Right atrium auricular region (tissue), 2 donors: ENCODE measurements at regions not wholly inside any gene's neighbourhood (a gene's known extent, or its start where the extent isn't known, plus 50 kb on each side); places are given as distances from the start of the nearest gene placed in this dataset.

ENCODE experiments used
- DNase-seq: peaks from one replicate; pipeline ENCODE4 v3.0.0-alpha.2; 2019; ENCODE audit warnings: low spot score
- H3K27ac ChIP-seq, 2 donors: fragments of 200-600 bp; sonication (generic); 1 replicate in 1 of 2; 2 replicates in 1 of 2; pipeline ENCODE4 v1.5.1; 2016 to 2019
- H3K27me3 ChIP-seq, 2 donors: fragments of 200-600 bp; sonication (generic); one replicate each; pipeline versions ENCODE4 v1.5.1 to v1.6.0; 2017 to 2019
- H3K36me3 ChIP-seq: fragments of 200-600 bp; sonication (generic); one replicate; pipeline ENCODE4 v1.5.1; 2016
- H3K4me1 ChIP-seq, 2 donors: fragments of 200-600 bp; sonication (generic); one replicate each; pipeline versions ENCODE4 v1.5.1 to v1.6.0; 2017 to 2019
- H3K4me3 ChIP-seq, 2 donors: fragments of 200-600 bp; sonication (generic); 1 replicate in 1 of 2; 2 replicates in 1 of 2; pipeline ENCODE4 v1.5.1; 2017 to 2019; ENCODE audit warnings: mild to moderate bottlenecking in 1 of 2, moderate library complexity in 1 of 2
- H3K9me3 ChIP-seq, 2 donors: fragments of 200-600 bp; sonication (generic); one replicate each; pipeline ENCODE4 v1.5.1; 2019
- TF ChIP-seq, protein P1 (sequence below), 2 donors: fragments of 200-600 bp; sonication (generic); IDR thresholded peaks; one replicate each; pipeline ENCODE4 v1.5.1; 2019; ENCODE audit warnings: antibody characterized with exemption in 2 of 2

DNA sequence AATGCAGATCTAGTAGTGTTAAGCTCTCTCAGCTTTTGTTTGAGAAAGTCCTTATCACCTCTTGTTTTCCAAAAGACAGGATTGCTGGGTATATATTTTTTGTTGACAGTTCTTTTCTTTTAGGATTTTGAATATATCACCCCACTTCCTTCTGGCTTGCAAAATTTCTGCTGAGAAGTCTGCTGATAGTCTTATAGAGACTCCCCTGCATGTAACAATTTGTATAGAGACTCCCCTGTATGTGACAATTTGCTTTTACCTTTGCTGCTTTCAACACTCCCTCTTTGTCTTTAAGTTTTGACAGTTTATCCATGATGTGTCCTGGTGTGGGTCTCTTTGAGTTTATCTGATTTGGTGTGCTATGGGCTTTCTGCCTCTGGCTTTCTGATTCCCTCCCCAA lies 115.0 kb upstream of the CCDC85A start:
- Histone ChIP-seq H3K27ac (no peak overlapping the region), H3K4me1 (no peaks in the 10 kb centered on the region), H3K36me3 (no peaks in the 10 kb centered on the region), H3K27me3 (no peaks in the 10 kb centered on the region), H3K4me3 (no peak overlapping the region), H3K9me3 (peaks cover 0 to 7% of the 10 kb centered on the region in 2 donors)
- DNase-seq: no peak
- TF ChIP-seq, protein P1, sequence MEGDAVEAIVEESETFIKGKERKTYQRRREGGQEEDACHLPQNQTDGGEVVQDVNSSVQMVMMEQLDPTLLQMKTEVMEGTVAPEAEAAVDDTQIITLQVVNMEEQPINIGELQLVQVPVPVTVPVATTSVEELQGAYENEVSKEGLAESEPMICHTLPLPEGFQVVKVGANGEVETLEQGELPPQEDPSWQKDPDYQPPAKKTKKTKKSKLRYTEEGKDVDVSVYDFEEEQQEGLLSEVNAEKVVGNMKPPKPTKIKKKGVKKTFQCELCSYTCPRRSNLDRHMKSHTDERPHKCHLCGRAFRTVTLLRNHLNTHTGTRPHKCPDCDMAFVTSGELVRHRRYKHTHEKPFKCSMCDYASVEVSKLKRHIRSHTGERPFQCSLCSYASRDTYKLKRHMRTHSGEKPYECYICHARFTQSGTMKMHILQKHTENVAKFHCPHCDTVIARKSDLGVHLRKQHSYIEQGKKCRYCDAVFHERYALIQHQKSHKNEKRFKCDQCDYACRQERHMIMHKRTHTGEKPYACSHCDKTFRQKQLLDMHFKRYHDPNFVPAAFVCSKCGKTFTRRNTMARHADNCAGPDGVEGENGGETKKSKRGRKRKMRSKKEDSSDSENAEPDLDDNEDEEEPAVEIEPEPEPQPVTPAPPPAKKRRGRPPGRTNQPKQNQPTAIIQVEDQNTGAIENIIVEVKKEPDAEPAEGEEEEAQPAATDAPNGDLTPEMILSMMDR (IDR thresholded peaks at IDR 0.05): no peak

DNA sequence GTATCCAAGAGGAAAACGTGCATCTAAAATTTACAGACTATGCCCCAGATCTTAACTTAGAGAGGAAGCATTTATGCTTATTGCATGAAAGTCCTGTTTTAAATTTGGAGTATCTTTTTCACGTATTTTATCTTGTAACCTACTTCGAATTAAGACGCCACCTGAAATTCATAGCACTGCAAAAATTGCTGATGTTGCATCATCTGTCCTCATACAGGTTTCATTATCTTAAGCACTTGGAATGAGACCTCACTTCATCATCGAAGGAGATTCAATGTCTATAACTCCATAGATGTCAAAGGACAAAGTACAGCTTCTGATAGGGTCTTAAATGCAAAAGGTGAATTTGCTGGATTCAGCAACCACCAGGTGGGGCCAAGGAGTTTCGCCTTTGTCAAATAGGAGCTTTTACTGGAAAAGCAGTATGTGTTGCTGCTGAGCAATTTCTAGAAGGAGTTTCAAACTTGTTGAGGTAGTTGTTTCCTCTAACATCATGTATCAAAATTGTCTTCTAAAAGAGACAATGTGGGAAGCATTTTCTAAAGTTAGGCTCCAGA lies 106.4 kb upstream of the CCDC85A start:
- Histone ChIP-seq H3K27ac (no peak overlapping the region), H3K9me3 (no peaks in the 10 kb centered on the region), H3K27me3 (no peaks in the 10 kb centered on the region), H3K4me3 (no peak overlapping the region), H3K4me1 (no peaks in the 10 kb centered on the region), H3K36me3 (no peaks in the 10 kb centered on the region)
- DNase-seq: no peak
- TF ChIP-seq, protein P1 (IDR thresholded peaks at IDR 0.05): peak in 1 of 2 donors; percentile 44

DNA sequence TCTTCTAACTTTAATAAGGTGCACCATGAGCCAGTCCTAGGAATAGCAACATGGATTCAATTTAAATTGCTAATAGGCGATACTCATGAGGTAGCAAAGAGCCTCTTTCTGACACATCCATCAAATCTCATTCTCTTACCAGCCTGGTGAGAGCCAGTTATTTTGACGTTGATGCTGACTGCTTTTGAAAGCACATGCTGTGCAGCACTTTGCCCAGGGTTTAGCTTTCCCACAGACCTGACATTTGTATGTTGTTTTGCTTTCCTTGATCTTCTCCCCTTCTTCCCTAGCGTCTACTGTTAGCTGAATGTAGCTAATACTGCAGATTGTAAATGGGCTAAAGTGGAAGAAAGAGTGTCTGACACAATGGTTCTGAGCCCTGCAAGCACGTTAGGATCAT lies 101.1 kb upstream of the CCDC85A start:
- TF ChIP-seq, protein P1 (IDR thresholded peaks at IDR 0.05): no peak
- Histone ChIP-seq H3K27ac (no peak overlapping the region), H3K27me3 (no peaks in the 10 kb centered on the region), H3K36me3 (no peaks in the 10 kb centered on the region), H3K9me3 (no peaks in the 10 kb centered on the region), H3K4me3 (no peak overlapping the region), H3K4me1 (no peaks in the 10 kb centered on the region)
- DNase-seq: no peak

DNA sequence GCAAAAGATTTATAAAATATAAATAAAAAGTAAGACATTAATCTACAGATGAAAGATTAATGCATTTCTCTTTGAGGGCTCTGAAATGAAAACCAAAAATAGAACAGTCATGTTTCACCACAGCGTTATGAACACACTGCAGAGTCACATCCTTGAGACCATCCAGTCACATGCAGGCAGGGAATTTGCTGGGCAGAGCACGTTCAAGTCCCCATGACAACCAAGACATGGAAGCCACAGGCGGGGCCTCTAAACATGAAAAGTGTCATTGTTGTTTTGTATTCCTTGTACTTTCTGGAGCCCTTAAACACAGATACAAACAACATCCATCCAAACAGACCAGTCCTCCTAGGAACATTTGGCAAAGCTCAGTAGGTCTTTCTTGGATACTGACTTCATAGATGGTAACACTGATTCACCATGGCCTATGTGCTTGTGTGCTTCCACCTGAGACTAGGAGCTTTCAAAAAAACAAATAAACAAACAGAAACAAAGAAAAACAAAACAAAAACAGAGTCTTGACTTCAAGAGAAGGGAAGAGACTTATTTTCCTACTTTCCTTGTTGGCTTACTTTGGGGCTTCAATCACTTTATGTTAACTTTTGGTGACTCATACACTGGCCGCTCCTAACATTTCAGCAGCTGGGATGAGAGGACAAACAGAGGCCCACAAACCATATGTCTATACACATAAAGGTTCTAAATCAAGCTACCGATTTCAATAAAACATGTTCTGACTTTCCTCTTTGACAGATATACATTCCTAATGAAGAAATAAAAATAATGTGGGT lies 99.5 kb upstream of the CCDC85A start:
- Histone ChIP-seq H3K36me3 (no peaks in the 10 kb centered on the region), H3K4me1 (no peaks in the 10 kb centered on the region), H3K27me3 (no peaks in the 10 kb centered on the region), H3K4me3 (no peak overlapping the region), H3K9me3 (no peaks in the 10 kb centered on the region), H3K27ac (no peak overlapping the region)
- TF ChIP-seq, protein P1 (IDR thresholded peaks at IDR 0.05): no peak
- no peak for DNase-seq

DNA sequence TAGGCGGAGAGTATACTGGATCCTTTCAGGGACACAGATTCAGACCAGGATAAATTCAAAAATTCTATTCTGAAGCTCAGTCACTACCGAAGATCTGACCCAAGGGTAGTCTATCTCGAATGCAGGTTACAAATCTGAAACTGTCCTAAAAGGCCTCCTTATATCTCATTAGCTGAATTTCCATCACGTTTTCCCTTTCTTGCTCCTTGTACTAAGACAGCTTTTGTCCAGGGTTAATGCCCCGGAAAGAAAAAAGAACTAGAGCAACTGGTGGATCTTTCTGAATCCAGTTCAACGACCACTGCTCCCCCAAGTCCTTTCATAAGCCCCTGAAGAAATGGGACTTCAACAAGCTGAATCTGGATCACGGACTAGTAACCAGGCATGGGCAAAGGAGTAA lies 97.5 kb upstream of the CCDC85A start:
- no peak for DNase-seq
- no peaks in the 10 kb centered on the region for H3K27me3 ChIP-seq
- TF ChIP-seq, protein P1 (IDR thresholded peaks at IDR 0.05): no peak

More for the DNA sequence above, 97.5 kb upstream of the CCDC85A start:
- Histone ChIP-seq H3K4me1 (no peaks in the 10 kb centered on the region), H3K27ac (no peak overlapping the region), H3K4me3 (no peak overlapping the region), H3K36me3 (no peaks in the 10 kb centered on the region), H3K9me3 (no peaks in the 10 kb centered on the region)
